SK-N-SH (cell line): ENCODE measurements at regions not wholly inside any gene's neighbourhood (a gene's known extent, or its start where the extent isn't known, plus 50 kb on each side); places are given as distances from the start of the nearest gene placed in this dataset.

ENCODE experiments used
- CTCF ChIA-PET: fragments of 300-600, 350-600 bp; formaldehyde crosslinking; extraction: SDS; loops from one replicate; lab custom pipeline; 2021; lab: Yijun Ruan, JAX
- POLR2A ChIA-PET: fragments of 350-600 bp; sonication (Branson Sonifier 250); formaldehyde crosslinking; extraction: SDS; loops from one replicate; lab custom pipeline; 2020; ENCODE audit warnings: antibody characterized with exemption, inconsistent platforms; lab: Yijun Ruan, JAX
- DNase-seq: peaks from one replicate; pipeline ENCODE4 v3.0.0; 2012
- H2AFZ ChIP-seq: fragments of 200-600 bp; sonication (generic); 2 replicates; pipeline ENCODE4 v1.8.1; 2016; ENCODE audit warnings: antibody characterized with exemption, mild to moderate bottlenecking, low read depth
- H3F3A ChIP-seq: fragments of 200-600 bp; sonication (generic); replicated peaks from 2 replicates; pipeline ENCODE3; 2016; ENCODE audit warnings: antibody characterized with exemption, mild to moderate bottlenecking; ENCODE audit not compliant: insufficient read depth
- H3K27ac ChIP-seq, 2 experiments: fragments of 200-500 bp in 1 of 2; fragments of 200-600 bp in 1 of 2; sonication (Bioruptor generic) in 1 of 2; sonication (generic), shearing (Covaris generic) in 1 of 2; 2 replicates each; pipeline versions ENCODE4 v1.5.1 to v1.6.1; 2014 to 2016; ENCODE audit warnings: low read depth in 2 of 2, inconsistent platforms in 1 of 2, low read length in 1 of 2, mild to moderate bottlenecking in 1 of 2, mixed read lengths in 1 of 2
- H3K27me3 ChIP-seq: fragments of 200-600 bp; sonication (generic), shearing (Covaris generic); 2 replicates; pipeline ENCODE4 v1.6.1; 2016; ENCODE audit warnings: mixed run types; ENCODE audit not compliant: insufficient read depth
- H3K36me3 ChIP-seq, 2 experiments: fragments of 200-500 bp in 1 of 2; fragments of 200-600 bp in 1 of 2; sonication (Bioruptor generic) in 1 of 2; sonication (generic) in 1 of 2; replicated peaks in 1 of 2; 2 replicates each; pipeline versions ENCODE3 to v1.5.1; 2014 to 2016; ENCODE audit warnings: low read length in 1 of 2, mild to moderate bottlenecking in 1 of 2; ENCODE audit not compliant: insufficient read depth in 2 of 2, control insufficient read depth in 1 of 2
- H3K4me1 ChIP-seq, 2 experiments: fragments of 200-500 bp in 1 of 2; fragments of 200-600 bp in 1 of 2; sonication (Bioruptor generic) in 1 of 2; sonication (generic), shearing (Covaris generic) in 1 of 2; 2 replicates each; pipeline versions ENCODE4 v1.5.1 to v1.6.1; 2014 to 2016; ENCODE audit warnings: low read depth in 1 of 2, low read length in 1 of 2, mixed run types in 1 of 2; ENCODE audit not compliant: insufficient read depth in 2 of 2, control insufficient read depth in 1 of 2
- H3K4me2 ChIP-seq: fragments of 200-600 bp; sonication (generic), shearing (Covaris generic); 2 replicates; pipeline ENCODE4 v1.6.1; 2017; ENCODE audit warnings: mixed run types
- H3K4me3 ChIP-seq, 2 experiments: fragments of 200-500 bp in 1 of 2; fragments of 200-600 bp in 1 of 2; sonication (Bioruptor generic) in 1 of 2; sonication (generic), shearing (Covaris generic) in 1 of 2; 2 replicates each; pipeline versions ENCODE4 v1.5.1 to v1.8.1; 2014 to 2016; ENCODE audit warnings: low read depth in 2 of 2, inconsistent platforms in 1 of 2, low read length in 1 of 2, mild to moderate bottlenecking in 1 of 2, mixed read lengths in 1 of 2, moderate library complexity in 1 of 2
- H3K79me2 ChIP-seq: fragments of 200-600 bp; sonication (generic); 2 replicates; pipeline ENCODE4 v1.8.1; 2017; ENCODE audit warnings: mild to moderate bottlenecking; ENCODE audit not compliant: insufficient read depth
- H3K9ac ChIP-seq: fragments of 200-600 bp; sonication (generic); 2 replicates; pipeline ENCODE4 v1.6.1; 2017; ENCODE audit warnings: mixed run types
- H3K9me2 ChIP-seq: fragments of 200-600 bp; sonication (generic); 2 replicates; pipeline ENCODE4 v1.6.1; 2017; ENCODE audit warnings: mixed run types
- H3K9me3 ChIP-seq: fragments of 200-600 bp; sonication (generic); 2 replicates; pipeline ENCODE4 v1.6.1; 2017; ENCODE audit warnings: mixed run types, mild to moderate bottlenecking, moderate library complexity
- H4K20me1 ChIP-seq: fragments of 200-600 bp; sonication (generic); 2 replicates; pipeline ENCODE4 v1.6.1; 2017; ENCODE audit warnings: mild to moderate bottlenecking, mixed run types; ENCODE audit not compliant: insufficient read depth
- JUND ChIP-seq: IDR thresholded peaks from 2 replicates; pipeline ENCODE4 v1.4.0; 2012
- MXI1 ChIP-seq: IDR thresholded peaks from 2 replicates; pipeline ENCODE4 v1.6.1; 2012; ENCODE audit warnings: mild to moderate bottlenecking, low read depth, low read length, improper control_type of control experiment
- NFIC ChIP-seq: IDR thresholded peaks from 2 replicates; pipeline ENCODE4 v1.4.0; 2012; ENCODE audit warnings: borderline replicate concordance
- NRF1 ChIP-seq: IDR thresholded peaks from 2 replicates; pipeline ENCODE4 v1.6.1; 2012; ENCODE audit warnings: low read depth, mild to moderate bottlenecking, low read length
- POLR2AphosphoS5 ChIP-seq: IDR thresholded peaks from 2 replicates; pipeline ENCODE4 v1.6.1; 2012; ENCODE audit warnings: low read depth, low read length
- RFX5 ChIP-seq: IDR thresholded peaks from 2 replicates; pipeline ENCODE4 v1.6.1; 2012; ENCODE audit warnings: mild to moderate bottlenecking, improper control_type of control experiment, low read length
- SMC3 ChIP-seq: IDR thresholded peaks from 2 replicates; pipeline ENCODE4 v1.6.1; 2012; ENCODE audit warnings: low read depth, low read length, improper control_type of control experiment
- YY1 ChIP-seq: IDR thresholded peaks from 2 replicates; pipeline ENCODE4 v1.4.0; 2012; ENCODE audit warnings: low read depth, mild to moderate bottlenecking
- WGBS: methylation state at CpG from one replicate; pipeline ENCODE4 v1.1.6; 2017; ENCODE audit warnings: low lambda C conversion rate; 5-methylcytosine and 5-hydroxymethylcytosine counted together
- TF ChIP-seq, protein P1 (sequence below): IDR thresholded peaks from 2 replicates; pipeline ENCODE4 v1.6.1; 2012; ENCODE audit warnings: mild to moderate bottlenecking, low read depth, low read length, moderate library complexity
- TF ChIP-seq, protein P2 (sequence below): fragments of 150-350 bp; IDR thresholded peaks from 2 replicates; pipeline ENCODE4 v1.6.1; 2017; ENCODE audit warnings: antibody characterized with exemption, low read length, low read depth, borderline replicate concordance
- TF ChIP-seq, protein P3 (sequence below): IDR thresholded peaks from 2 replicates; pipeline ENCODE4 v1.4.0; 2012; ENCODE audit warnings: low read depth
- TF ChIP-seq, protein P4 (sequence below): IDR thresholded peaks from 2 replicates; pipeline ENCODE4 v1.4.0; 2012; ENCODE audit warnings: low read depth, borderline replicate concordance
- TF ChIP-seq, protein P5 (sequence below): IDR thresholded peaks from 2 replicates; pipeline ENCODE4 v1.4.0; 2012; ENCODE audit warnings: low read depth, borderline replicate concordance

DNA sequence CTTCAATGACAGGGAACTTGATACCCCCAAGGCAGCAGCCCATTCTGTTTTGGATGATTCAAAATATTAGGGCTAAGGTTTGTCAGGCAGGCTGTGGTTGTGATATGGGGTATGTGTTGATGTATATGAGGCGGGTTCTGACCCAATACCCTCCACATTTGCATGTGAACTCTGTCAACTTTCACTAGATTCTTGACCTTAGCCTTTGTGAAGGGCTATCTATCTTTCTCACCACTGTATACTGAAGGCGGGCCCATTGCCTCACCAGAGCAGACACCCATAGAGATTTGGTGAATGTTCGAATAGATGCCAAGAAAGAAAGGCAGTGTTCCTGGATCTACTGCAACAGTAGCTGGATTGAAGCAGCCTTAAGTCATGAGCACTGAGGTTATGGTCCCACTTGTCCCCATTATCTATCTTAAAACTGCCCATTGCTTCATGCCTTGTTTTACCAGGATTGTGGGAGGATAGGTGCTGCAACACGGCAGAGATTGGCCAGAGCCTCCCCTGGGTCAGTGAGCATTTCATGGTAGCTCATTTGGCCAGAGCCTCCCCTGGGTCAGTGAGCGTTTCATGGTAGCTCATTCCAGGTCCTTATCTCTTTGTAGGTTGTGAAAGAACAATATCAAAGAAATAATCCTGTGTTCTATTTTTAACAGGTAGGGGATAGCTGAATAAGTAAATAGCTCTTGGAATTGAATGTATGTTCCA, 399.6 kb downstream of the TMEM135 start:
- H3K4me1 ChIP-seq = peaks cover 0 to 13% of the 10 kb centered on the region in 2 experiments; a peak in 1 of 4 replicates
- POLR2A ChIA-PET = no interaction called here

DNA sequence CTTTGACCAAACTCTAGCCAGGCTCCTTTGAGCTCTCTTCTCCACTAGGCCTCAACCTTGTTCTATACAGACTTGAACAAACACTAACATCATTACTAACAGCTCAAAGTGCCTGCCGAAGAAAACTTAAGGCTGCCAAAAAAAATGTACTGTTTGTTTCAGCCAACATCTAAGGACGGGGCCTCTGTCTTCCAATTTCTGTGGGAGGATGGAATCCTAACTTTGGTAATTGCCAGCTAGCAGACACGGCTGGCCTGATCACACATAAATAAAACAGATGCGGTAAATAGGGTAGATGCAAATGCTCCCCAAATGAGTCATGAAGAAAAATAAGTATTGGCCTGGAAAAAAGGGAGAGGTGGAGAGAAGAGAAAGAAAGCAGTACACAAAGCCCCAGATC, 394.3 kb downstream of the TMEM135 start:
- 46% methylated on average over 4 of the region's 4 CpGs for WGBS
- no peaks in the 10 kb centered on the region for H3K27me3 ChIP-seq
- H3K27ac ChIP-seq = no peak overlapping the region
- no peak overlapping the region for H2AFZ ChIP-seq
- DNase-seq = no peak
- no peaks in the 10 kb centered on the region for H3K4me1 ChIP-seq
- CTCF ChIA-PET = interaction anchor here (0.8 to 3.5 kb wide), 2 partner anchors 11 to 83 kb away, joined by 3 to 19 read pairs; no protein-coding TSS in a partner anchor
- POLR2A ChIA-PET = no interaction called here
- H4K20me1 ChIP-seq = no peaks in the 10 kb centered on the region
- TF ChIP-seq NRF1 = no peak
- TF ChIP-seq, protein P1, sequence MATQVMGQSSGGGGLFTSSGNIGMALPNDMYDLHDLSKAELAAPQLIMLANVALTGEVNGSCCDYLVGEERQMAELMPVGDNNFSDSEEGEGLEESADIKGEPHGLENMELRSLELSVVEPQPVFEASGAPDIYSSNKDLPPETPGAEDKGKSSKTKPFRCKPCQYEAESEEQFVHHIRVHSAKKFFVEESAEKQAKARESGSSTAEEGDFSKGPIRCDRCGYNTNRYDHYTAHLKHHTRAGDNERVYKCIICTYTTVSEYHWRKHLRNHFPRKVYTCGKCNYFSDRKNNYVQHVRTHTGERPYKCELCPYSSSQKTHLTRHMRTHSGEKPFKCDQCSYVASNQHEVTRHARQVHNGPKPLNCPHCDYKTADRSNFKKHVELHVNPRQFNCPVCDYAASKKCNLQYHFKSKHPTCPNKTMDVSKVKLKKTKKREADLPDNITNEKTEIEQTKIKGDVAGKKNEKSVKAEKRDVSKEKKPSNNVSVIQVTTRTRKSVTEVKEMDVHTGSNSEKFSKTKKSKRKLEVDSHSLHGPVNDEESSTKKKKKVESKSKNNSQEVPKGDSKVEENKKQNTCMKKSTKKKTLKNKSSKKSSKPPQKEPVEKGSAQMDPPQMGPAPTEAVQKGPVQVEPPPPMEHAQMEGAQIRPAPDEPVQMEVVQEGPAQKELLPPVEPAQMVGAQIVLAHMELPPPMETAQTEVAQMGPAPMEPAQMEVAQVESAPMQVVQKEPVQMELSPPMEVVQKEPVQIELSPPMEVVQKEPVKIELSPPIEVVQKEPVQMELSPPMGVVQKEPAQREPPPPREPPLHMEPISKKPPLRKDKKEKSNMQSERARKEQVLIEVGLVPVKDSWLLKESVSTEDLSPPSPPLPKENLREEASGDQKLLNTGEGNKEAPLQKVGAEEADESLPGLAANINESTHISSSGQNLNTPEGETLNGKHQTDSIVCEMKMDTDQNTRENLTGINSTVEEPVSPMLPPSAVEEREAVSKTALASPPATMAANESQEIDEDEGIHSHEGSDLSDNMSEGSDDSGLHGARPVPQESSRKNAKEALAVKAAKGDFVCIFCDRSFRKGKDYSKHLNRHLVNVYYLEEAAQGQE = no peak
- TF ChIP-seq, all 33 proteins: peak for 0
- H3K9me2 ChIP-seq = no peaks in the 10 kb centered on the region
- no peaks in the 10 kb centered on the region for H3F3A ChIP-seq
- no peak overlapping the region for H3K9ac ChIP-seq
- no peak overlapping the region for H3K4me2 ChIP-seq
- no peaks in the 10 kb centered on the region for H3K36me3 ChIP-seq
- no peaks in the 10 kb centered on the region for H3K9me3 ChIP-seq
- H3K4me3 ChIP-seq = no peak overlapping the region
- H3K79me2 ChIP-seq = no peaks in the 10 kb centered on the region

More for the DNA sequence above, 399.6 kb downstream of the TMEM135 start:
- no peaks in the 10 kb centered on the region for H3K27me3 ChIP-seq
- no peaks in the 10 kb centered on the region for H4K20me1 ChIP-seq
- no peaks in the 10 kb centered on the region for H3K79me2 ChIP-seq
- CTCF ChIA-PET = interaction anchor here (4.6 kb wide), 1 partner anchor 16 kb away, joined by 21 read pairs; no protein-coding TSS in a partner anchor
- 27% methylated on average over 5 of the region's 5 CpGs for WGBS
- H2AFZ ChIP-seq = no peak overlapping the region
- H3K36me3 ChIP-seq = no peaks in the 10 kb centered on the region
- no peak overlapping the region for H3K4me3 ChIP-seq
- no peak overlapping the region for H3K9ac ChIP-seq
- no peak for DNase-seq
- no peaks in the 10 kb centered on the region for H3K9me2 ChIP-seq
- H3K27ac ChIP-seq = no peak overlapping the region
- TF ChIP-seq, protein P2, sequence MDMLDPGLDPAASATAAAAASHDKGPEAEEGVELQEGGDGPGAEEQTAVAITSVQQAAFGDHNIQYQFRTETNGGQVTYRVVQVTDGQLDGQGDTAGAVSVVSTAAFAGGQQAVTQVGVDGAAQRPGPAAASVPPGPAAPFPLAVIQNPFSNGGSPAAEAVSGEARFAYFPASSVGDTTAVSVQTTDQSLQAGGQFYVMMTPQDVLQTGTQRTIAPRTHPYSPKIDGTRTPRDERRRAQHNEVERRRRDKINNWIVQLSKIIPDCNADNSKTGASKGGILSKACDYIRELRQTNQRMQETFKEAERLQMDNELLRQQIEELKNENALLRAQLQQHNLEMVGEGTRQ = no peak
- no peak for TF ChIP-seq POLR2AphosphoS5
- TF ChIP-seq NFIC = no peak
- TF ChIP-seq SMC3 = no peak
- TF ChIP-seq RFX5 = no peak
- TF ChIP-seq, protein P3, sequence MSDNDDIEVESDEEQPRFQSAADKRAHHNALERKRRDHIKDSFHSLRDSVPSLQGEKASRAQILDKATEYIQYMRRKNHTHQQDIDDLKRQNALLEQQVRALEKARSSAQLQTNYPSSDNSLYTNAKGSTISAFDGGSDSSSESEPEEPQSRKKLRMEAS = no peak
- TF ChIP-seq MXI1 = no peak
- TF ChIP-seq, protein P4, sequence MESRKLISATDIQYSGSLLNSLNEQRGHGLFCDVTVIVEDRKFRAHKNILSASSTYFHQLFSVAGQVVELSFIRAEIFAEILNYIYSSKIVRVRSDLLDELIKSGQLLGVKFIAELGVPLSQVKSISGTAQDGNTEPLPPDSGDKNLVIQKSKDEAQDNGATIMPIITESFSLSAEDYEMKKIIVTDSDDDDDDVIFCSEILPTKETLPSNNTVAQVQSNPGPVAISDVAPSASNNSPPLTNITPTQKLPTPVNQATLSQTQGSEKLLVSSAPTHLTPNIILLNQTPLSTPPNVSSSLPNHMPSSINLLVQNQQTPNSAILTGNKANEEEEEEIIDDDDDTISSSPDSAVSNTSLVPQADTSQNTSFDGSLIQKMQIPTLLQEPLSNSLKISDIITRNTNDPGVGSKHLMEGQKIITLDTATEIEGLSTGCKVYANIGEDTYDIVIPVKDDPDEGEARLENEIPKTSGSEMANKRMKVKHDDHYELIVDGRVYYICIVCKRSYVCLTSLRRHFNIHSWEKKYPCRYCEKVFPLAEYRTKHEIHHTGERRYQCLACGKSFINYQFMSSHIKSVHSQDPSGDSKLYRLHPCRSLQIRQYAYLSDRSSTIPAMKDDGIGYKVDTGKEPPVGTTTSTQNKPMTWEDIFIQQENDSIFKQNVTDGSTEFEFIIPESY = no peak
- TF ChIP-seq, protein P5, sequence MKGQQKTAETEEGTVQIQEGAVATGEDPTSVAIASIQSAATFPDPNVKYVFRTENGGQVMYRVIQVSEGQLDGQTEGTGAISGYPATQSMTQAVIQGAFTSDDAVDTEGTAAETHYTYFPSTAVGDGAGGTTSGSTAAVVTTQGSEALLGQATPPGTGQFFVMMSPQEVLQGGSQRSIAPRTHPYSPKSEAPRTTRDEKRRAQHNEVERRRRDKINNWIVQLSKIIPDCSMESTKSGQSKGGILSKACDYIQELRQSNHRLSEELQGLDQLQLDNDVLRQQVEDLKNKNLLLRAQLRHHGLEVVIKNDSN = no peak
- TF ChIP-seq YY1 = no peak
- no peak for TF ChIP-seq JUND
- no peaks in the 10 kb centered on the region for H3K9me3 ChIP-seq
- no peak overlapping the region; the same call in 1 of the 2 replicates for H3K4me2 ChIP-seq
- H3F3A ChIP-seq = no peaks in the 10 kb centered on the region
